Spleen (tissue), 7 donors: ENCODE measurements at regions not wholly inside any gene's neighbourhood (a gene's known extent, or its start where the extent isn't known, plus 50 kb on each side); places are given as distances from the start of the nearest gene placed in this dataset.

Source experiments
- CTCF ChIP-seq, 11 experiments: fragments of 200-600 bp in 7 of 11; fragments of 450-650 bp in 4 of 11; sonication (generic) in 4 of 11; IDR thresholded peaks in 8 of 11; conservative IDR thresholded peaks in 3 of 11; 1 replicate in 7 of 11; 2 replicates in 4 of 11; pipeline versions ENCODE4 v1.4.0 to v1.8.0; 2016 to 2021; ENCODE audit warnings: antibody characterized with exemption in 11 of 11, inconsistent platforms in 4 of 11, mild to moderate bottlenecking in 1 of 11
- POLR2AphosphoS5 ChIP-seq, 3 donors: sonication (generic); formaldehyde crosslinking; IDR thresholded peaks; one replicate each; pipeline ENCODE4 v1.5.1; 2017; ENCODE audit warnings: antibody characterized with exemption in 3 of 3
- donor health status: DM: no; HTN: no; CAD: no; lungs with moderate emphysema.
- donor health status: DM: no; HTN: no; CAD: no.
- donor health status: DM: no; HTN: no; CAD: no.

GRCh38 chr14:29255692-29256091 lies 489.1 kb downstream of the FOXG1 start:
- TF ChIP-seq CTCF (IDR thresholded peaks at IDR 0.05 in 8 of 11, conservative IDR thresholded peaks at IDR 0.05 in 3 of 11), result no peak
- TF ChIP-seq POLR2AphosphoS5 (IDR thresholded peaks at IDR 0.05), result no peak
